Lower leg skin (tissue), 4 donors: ENCODE measurements at regions not wholly inside any gene's neighbourhood (a gene's known extent, or its start where the extent isn't known, plus 50 kb on each side); places are given as distances from the start of the nearest gene placed in this dataset.

Experiments
- DNase-seq, 2 donors: peaks; one replicate each; pipeline ENCODE4 v3.0.0-alpha.2; 2019; ENCODE audit warnings: low spot score in 2 of 2
- H3K4me3 ChIP-seq: fragments of 200-600 bp; sonication (generic); 2 replicates; pipeline ENCODE4 v1.5.1; 2017; ENCODE audit warnings: mild to moderate bottlenecking, low read depth; ENCODE audit not compliant: poor library complexity, severe bottlenecking
- CTCF ChIP-seq, 3 donors: fragments of 450-650 bp; IDR thresholded peaks; one replicate each; pipeline ENCODE4 v1.5.1; 2016; ENCODE audit warnings: antibody characterized with exemption in 3 of 3, mild to moderate bottlenecking in 3 of 3, moderate library complexity in 2 of 3
- POLR2A ChIP-seq, 2 donors: fragments of 450-650 bp; IDR thresholded peaks; one replicate each; pipeline ENCODE4 v1.6.1; 2016 to 2017; ENCODE audit warnings: antibody characterized with exemption in 2 of 2, mild to moderate bottlenecking in 1 of 2, moderate library complexity in 1 of 2
- WGBS, 2 donors: methylation state at CpG; one replicate each; pipeline ENCODE4 v1.1.5; 2018; 5-methylcytosine and 5-hydroxymethylcytosine counted together
- intact Hi-C: fragments of 100-400 bp; cut with DNase I; formaldehyde crosslinking; loops from one replicate; pipeline ENCODE4 v1.15.0; 2023; ENCODE audit warnings: low total_unique reads

GRCh38 chr2:226607379-226607778, 192.2 kb downstream of the IRS1 start:
- no peak for DNase-seq
- TF ChIP-seq POLR2A (IDR thresholded peaks at IDR 0.05), result no peak
- TF ChIP-seq CTCF (IDR thresholded peaks at IDR 0.05), result no peak
- no peak overlapping the region for H3K4me3 ChIP-seq
- 58 to 78% methylated on average over 4 of the region's 4 CpGs for WGBS, 2 donors
- intact Hi-C loops, result no loop called here

- WGBS, 2 donors, result 98 to 99% methylated on average over 2 of the region's 2 CpGs
- intact Hi-C loops, result no loop called here
- TF ChIP-seq POLR2A (IDR thresholded peaks at IDR 0.05) (no peak), CTCF (IDR thresholded peaks at IDR 0.05) (no peak)
- DNase-seq, result no peak
- H3K4me3 ChIP-seq, result no peak overlapping the region
These were observed 194.0 kb downstream of the IRS1 start for GRCh38 chr2:226605642-226606041.

GRCh38 chr2:226603606-226604005, 196.0 kb downstream of the IRS1 start:
- TF ChIP-seq CTCF (IDR thresholded peaks at IDR 0.05) (no peak), POLR2A (IDR thresholded peaks at IDR 0.05) (no peak)
- intact Hi-C loops, result no loop called here
- H3K4me3 ChIP-seq, result no peak overlapping the region
- no peak for DNase-seq
- WGBS, 2 donors, result 95 to 100% methylated on average over 1 of the region's 1 CpG

- no peak for TF ChIP-seq CTCF (IDR thresholded peaks at IDR 0.05)
- 73 to 79% methylated on average over 4 of the region's 4 CpGs for WGBS, 2 donors
- H3K4me3 ChIP-seq, result no peak overlapping the region
- intact Hi-C loops, result no loop called here
- DNase-seq, result no peak
These were observed 197.5 kb downstream of the IRS1 start for GRCh38 chr2:226601881-226602662.

- no peak overlapping the region for H3K4me3 ChIP-seq
- TF ChIP-seq CTCF (IDR thresholded peaks at IDR 0.05) (no peak), POLR2A (IDR thresholded peaks at IDR 0.05) (no peak)
- DNase-seq, result peak in 1 of 2 donors; percentile 67
- intact Hi-C loops, result no loop called here
- 85 to 88% methylated on average over 5 of the region's 5 CpGs for WGBS, 2 donors
These were observed 198.8 kb downstream of the IRS1 start for GRCh38 chr2:226600802-226601201.

GRCh38 chr2:226600184-226600583, 199.4 kb downstream of the IRS1 start:
- WGBS, 2 donors, result 77 to 87% methylated on average over 5 of the region's 5 CpGs
- no peak for TF ChIP-seq POLR2A (IDR thresholded peaks at IDR 0.05)
- no peak for TF ChIP-seq CTCF (IDR thresholded peaks at IDR 0.05)
- H3K4me3 ChIP-seq, result no peak overlapping the region

More at GRCh38 chr2:226600184-226600583, 199.4 kb downstream of the IRS1 start:
- intact Hi-C loops, result no loop called here
- DNase-seq, result no peak
